HG03045 (cell line): ENCODE measurements at regions not wholly inside any gene's neighbourhood (a gene's known extent, or its start where the extent isn't known, plus 50 kb on each side); places are given as distances from the start of the nearest gene placed in this dataset.
A peak's percentile ranks its signal among the peaks of the same experiment; 100 is the strongest.

ENCODE experiments used
- ATAC-seq: cut with Tn5 transposase; IDR thresholded peaks from one replicate; pipeline ENCODE4 v1.9.1; 2021; ENCODE audit warnings: mild to moderate bottlenecking, moderate library complexity; ENCODE audit not compliant: unreplicated experiment

DNA sequence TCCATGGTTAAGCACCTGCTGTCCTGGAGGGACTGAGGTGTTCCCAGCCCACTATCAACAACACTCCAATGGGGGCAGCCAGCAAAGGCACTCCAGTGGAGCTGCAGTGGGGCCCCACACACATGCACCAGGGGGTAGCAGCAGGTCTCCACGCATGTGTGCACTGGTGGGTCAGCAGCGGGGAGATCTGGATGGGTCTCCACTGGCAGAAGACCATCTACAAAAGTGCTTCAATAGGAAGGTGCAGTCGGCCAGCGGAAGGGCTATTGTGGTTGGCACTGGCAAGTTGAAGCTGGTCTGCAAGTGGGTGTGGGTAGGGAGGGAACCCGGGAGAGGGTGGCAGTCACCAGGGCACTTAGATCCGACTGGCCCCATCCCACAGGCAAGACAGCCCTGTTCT, 1355.4 kb downstream of the NSUN3 start:
- ATAC-seq: no peak

- ATAC-seq: no peak
Measured at GRCh38 chr3:95424279-95424678, 1361.4 kb downstream of the NSUN3 start.

DNA sequence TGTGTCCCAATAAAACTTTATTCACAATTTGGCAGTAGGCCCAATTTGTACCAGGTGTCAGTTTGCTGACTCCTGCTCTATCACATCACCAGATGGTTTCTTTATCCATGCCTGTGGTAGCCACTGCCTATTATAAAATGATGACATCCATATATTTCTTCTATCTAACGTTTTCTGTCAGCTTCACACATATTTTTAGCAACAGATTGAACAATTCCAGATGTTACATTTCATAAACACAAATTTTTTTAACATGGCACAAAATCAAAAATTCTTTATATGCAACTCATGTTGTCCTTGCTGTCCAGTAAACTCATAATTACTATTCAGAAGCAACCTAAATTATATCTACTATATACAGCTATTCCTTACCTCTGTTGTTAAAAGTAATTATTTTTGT, 1371.6 kb downstream of the NSUN3 start:
- no peak for ATAC-seq

DNA sequence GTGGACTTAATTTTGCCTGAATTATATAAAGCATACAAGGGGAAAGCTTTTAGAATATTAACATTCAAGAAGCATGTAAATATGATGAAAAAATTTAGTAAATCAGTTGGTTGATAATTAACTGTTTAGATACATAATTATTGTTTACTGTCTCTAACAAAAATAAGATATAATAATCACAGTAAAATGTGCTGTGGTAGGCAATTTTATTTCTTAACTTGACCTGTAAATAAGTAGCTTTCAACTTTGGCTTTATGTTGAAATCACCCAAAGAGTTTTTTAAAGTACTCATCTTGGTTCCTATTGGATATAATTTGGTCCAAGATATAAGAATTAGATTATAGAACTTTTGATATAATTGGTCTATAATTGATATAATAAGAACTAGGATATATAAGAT, 1374.5 kb downstream of the NSUN3 start:
- no peak for ATAC-seq

DNA sequence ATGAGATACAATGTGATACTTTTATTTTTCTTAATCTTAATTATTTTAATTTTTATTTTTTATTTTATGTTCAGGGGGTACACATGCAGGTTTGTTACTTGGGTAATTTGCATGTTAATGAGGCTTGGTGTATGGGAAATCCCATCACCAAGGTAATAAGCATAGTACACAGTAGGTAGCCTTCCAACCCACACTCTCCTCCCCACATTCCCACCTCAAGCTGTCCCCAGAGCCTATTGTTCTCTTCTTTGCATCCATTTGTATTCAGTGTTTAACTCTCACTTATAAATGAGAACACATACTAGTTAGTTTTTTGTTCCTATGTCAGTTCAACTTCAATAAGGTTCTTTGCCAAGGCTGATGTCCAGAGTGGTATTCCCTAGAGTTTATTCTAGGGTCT, 1375.4 kb downstream of the NSUN3 start:
- no peak for ATAC-seq

DNA sequence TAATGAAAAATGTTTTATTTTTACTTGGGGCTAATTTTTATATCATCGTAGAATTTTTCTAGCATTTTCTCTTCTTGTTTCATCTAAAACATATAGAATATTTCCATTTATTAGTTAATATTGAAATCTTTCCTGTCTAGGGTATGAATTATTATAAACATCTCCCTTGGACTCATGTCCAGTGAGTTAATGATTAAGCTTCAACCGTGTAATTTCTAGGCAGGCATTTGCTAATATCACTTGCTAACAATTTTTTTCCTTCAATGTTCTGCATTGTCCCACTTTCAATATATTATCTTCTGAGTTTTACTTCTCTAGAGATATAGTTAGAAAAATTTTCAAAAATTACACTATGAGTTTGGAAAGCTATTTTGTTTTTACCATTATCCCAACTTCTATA, 1371.6 kb upstream of the EPHA6 start:
- ATAC-seq: no peak

- no peak for ATAC-seq
Measured at GRCh38 chr3:95449841-95450240, 1364.6 kb upstream of the EPHA6 start.

GRCh38 chr3:95453242-95453641, 1361.2 kb upstream of the EPHA6 start:
- no peak for ATAC-seq

GRCh38 chr3:95456835-95457234, 1357.6 kb upstream of the EPHA6 start:
- no peak for ATAC-seq

DNA sequence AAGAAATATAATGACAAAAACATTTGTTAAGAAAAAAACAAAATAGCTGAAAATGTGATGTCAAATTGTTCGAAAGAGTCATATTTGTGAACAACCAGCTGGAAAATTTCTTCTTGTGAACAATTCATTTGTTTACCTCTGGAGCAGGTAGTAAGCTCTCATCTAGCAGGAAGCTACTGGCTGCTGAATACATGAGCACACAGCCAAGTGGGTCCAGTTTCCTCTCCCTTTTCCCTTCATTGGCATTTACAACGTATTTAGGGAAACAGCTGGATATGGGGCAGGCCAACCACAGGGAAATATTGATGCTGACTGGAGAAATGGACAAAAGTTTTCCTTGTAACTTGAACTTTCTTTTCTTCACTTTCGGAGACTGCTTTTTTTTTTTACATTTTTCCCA, 1354.7 kb upstream of the EPHA6 start:
- ATAC-seq: no peak

GRCh38 chr3:95460274-95460673, 1354.1 kb upstream of the EPHA6 start:
- ATAC-seq: no peak

GRCh38 chr3:95462161-95462560, 1352.2 kb upstream of the EPHA6 start:
- no peak for ATAC-seq

GRCh38 chr3:95464346-95464745, 1350.0 kb upstream of the EPHA6 start:
- ATAC-seq: no peak

DNA sequence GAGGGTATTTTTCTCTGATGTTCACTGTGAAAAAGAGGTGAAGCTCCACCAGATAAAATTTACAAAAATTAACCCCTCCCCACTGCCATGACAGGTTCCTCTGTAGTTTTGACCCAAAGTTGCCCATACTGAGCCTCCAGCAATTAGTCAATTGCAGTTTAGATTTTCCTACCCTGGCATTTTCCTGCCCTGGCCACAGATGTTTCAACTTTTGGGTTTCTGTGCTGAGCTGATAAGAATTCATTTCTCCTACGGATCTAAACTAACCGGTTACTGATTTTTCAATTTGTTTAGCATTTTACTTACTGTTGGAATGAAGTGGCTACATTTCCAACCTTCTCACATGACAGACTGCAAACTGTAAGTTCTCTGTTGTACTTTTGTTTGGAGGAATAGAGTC, 1346.1 kb upstream of the EPHA6 start:
- no peak for ATAC-seq

DNA sequence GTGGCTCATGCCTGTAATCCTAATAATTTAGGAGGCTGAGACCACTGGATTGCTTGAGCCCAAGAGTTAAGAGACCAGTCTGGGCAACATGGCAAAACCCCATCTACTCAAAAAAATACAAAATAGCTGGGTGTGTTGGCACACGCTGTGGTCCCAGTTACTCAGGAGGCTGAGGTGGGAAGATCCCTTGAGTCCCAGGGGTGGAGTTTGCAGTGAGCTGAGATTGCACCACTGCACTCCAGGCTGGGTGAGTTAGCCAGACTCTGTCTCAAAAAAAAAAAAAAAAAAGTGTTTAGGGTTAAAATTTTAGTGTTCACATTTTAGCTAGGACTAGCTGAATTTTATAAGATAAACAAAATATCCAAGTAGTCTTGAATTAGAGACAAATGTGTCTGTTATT, 1340.1 kb upstream of the EPHA6 start:
- ATAC-seq: no peak

DNA sequence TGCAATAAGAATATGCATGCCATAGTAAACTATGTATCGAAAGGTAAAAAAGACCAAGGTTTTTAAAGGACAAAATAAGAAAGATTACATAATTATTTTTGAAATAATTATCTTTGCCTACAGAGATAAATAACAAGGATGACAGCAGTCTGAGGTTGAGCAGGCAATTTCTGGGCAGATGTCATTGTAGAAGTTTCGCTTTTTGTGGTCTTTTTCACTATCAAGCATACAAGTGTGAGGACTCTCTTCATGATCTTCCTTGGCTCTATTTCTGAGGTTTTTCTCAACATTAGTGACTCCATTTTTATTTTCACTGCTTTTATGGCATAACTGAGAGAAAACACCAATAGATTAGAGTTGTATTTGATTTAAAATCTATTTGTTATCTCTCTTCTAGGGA, 1337.9 kb upstream of the EPHA6 start:
- no peak for ATAC-seq

GRCh38 chr3:95506174-95506573, 1308.2 kb upstream of the EPHA6 start:
- ATAC-seq: no peak

- peak; percentile 57 for ATAC-seq
Measured at GRCh38 chr3:95508124-95508523, 1306.3 kb upstream of the EPHA6 start.

- ATAC-seq: no peak
Measured at GRCh38 chr3:95511828-95512227, 1302.6 kb upstream of the EPHA6 start.

DNA sequence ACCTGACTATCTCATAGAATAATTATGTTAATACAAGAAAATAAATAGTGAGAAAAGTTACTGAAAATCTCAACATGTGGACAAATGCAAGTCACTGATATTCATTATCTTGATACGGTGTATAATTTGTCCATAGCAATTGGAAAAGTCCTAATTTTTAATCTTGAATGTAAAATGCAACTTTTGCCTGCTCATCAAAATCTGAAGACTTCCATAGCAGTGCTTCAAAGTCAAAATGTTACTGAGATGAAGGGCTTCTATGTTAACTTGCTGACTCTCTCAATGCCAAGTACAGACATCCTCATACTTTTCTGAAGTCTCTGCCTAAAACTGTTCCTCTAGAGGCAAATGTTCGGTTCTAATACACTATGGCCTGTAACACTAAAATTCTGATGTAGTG, 1300.1 kb upstream of the EPHA6 start:
- no peak for ATAC-seq

- no peak for ATAC-seq
Measured at GRCh38 chr3:95521396-95521795, 1293.0 kb upstream of the EPHA6 start.

GRCh38 chr3:95522449-95522848, 1291.9 kb upstream of the EPHA6 start:
- ATAC-seq: no peak

DNA sequence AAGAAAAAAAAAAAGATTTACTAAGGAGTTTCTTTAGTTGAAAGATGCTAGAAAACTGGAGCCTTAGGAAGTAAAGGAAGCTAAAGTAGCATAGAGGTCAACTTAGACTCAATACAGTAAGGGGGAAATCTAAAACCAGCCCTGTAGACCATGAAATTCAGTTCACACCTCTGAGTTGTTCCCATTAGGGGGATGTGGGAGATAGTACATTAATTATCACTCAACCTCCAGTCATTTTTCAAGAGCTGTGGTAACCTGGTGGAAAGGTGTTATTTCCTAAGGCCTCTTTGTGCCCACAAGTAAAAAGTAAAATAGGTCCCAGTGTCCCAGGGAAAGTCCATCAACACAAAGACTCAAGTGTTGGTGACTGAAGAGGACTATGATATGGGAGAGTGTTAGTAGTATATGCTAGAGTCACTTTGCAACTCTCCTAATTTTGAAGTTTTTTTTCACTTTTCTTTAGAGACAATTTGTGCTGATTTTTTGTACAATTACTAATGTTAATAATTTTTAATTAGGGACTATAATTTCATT, 1274.4 kb upstream of the EPHA6 start:
- no peak for ATAC-seq

GRCh38 chr3:95565502-95565901, 1248.9 kb upstream of the EPHA6 start:
- ATAC-seq: no peak
